HG03558 (cell line): ENCODE measurements at regions not wholly inside any gene's neighbourhood (a gene's known extent, or its start where the extent isn't known, plus 50 kb on each side); places are given as distances from the start of the nearest gene placed in this dataset.
"Not testable (repeated sequence)": the region's sequence is repeated elsewhere in the genome, so short reads cannot be mapped to it uniquely, and the experiment has no call there.

Experiments used
- ATAC-seq: cut with Tn5 transposase; IDR thresholded peaks from one replicate; pipeline ENCODE4 v1.9.1; 2021; ENCODE audit warnings: moderate number of reproducible peaks; ENCODE audit not compliant: unreplicated experiment; ENCODE audit errors: extremely low read depth

- no peak for ATAC-seq
These were observed 436.0 kb downstream of the CNTNAP4 start for GRCh38 chr16:76713191-76713590.

- not testable (repeated sequence) for ATAC-seq
These were observed 439.1 kb downstream of the CNTNAP4 start for GRCh38 chr16:76716251-76716650.

GRCh38 chr16:76724181-76724580, 447.0 kb downstream of the CNTNAP4 start:
- no peak for ATAC-seq

- ATAC-seq: no peak
These were observed 452.3 kb downstream of the CNTNAP4 start for GRCh38 chr16:76729525-76729924.

DNA sequence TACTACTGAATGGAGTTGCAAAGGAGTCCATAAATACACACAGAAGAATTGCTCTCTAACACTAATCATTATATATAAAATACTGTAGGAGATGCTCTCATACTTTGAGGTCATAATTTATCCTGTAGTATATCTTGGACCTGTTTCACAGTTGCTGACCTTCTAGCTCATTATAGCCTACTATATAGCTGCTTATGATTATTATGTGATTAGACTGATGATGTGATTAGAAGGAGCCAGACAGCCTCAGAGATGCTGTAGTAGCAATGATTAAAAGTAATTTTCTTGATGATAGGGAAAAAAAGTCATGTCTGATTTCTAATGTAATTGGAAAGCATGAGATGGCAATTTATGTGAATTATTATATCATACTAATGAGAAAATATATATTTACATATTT, 455.7 kb downstream of the CNTNAP4 start:
- no peak for ATAC-seq

GRCh38 chr16:76741623-76742022, 449.4 kb upstream of the MON1B start:
- ATAC-seq: no peak

GRCh38 chr16:76748461-76749348, 442.3 kb upstream of the MON1B start:
- no peak for ATAC-seq

DNA sequence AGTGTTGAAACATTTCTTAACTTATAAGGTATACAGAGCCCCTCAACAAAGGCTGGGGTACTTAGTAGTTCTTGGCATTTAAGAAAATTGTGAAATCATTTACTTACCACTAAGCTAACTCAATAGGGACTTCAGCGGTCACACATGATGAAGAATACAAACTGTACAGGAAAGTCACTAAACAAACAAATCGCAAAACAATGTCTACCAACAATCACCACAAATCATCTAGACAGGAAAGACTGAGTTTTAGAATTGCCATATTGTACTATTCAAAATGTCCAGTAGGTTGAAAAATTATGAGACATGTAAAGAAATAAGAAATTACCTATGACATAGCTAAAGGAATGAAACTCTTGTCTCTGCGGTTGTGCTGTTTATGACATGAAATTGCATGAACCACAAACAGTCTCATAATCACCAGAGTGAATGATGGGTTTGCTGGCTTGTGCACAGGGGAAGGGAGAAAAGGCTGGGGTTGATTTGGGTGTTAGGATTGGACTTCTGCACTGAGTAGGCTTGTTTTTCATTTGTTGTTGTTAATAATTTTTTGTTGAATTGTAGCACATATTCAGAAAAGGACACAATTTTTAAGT, 441.1 kb upstream of the MON1B start:
- ATAC-seq: no peak

GRCh38 chr16:76755496-76755895, 435.5 kb upstream of the MON1B start:
- no peak for ATAC-seq

- ATAC-seq: no peak
These were observed 434.6 kb upstream of the MON1B start for GRCh38 chr16:76756423-76756822.

DNA sequence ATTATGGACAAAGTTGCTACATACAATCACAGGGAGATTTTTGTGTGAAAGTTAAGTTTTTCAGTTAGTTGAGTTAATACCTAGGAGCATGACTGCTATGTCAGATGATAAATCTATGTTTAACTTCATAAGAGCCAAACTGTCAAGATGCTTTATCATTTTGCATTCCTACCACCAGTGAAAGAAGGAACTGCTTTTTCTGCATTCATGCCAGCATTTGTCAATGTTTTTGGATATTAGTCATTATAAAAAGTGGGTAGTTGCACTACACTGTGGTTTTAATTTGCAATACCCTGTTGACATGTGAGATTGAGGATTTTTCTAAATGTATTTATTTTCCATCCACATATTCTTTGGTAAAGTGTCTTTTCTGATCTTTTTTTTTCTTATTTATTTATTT, 434.0 kb upstream of the MON1B start:
- ATAC-seq: no peak

- ATAC-seq: no peak
These were observed 424.5 kb upstream of the MON1B start for GRCh38 chr16:76766538-76766937.

DNA sequence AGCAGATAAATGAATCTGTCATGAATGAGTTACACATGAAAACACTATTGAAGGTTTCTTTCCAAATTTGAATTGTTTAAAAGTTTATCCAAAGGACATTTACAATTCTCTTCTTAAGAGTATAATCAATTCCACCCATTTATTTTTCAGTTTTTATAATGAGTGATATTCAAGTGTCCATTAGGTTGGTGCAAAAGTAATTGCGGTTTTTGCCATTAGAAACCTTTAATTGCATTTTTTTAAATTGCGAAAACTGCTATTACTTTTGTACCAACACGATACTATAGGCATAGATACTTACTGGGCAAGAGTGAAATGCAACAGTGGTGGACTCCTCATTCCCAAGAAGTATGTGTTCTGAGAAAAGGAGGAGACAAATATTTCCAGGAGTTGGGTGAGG, 422.7 kb upstream of the MON1B start:
- ATAC-seq: no peak

DNA sequence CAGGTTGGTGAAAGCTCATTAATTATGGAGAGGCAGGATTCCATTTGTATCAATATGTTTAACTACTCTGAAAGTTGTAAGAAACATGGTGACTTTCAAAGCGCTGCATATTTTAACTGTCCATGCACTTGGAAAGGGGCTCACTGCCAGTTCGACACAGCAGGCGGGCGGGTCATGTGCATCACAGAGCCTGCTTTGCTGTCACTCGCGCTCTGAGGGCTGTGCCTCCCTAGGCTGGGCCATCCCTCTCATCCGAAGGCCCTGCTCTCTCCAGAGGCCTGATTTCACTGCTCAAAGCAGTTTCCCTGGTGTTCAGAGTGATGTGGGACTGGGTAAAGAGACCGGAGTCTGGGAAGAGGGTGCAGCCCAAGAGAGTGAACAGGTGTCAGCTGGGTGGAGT, 422.0 kb upstream of the MON1B start:
- no peak for ATAC-seq

DNA sequence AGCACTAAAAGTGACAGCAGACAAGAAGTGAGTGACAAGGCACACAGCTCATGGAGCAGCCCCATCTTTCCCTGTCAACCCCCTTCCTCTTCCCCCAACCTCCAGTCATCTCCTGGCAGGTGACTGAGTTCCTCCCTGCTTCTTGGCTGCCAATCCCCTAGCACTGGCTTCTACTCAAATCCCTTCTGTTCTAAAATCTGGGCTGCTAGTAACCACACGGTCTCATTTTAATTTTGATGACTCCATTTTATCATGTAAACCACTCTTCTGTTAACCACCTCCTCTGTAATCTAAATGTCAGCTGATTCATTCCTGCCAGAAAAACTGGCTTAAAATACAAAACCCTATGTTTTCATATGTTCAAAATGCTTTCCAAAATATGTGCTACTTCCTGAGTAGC, 419.8 kb upstream of the MON1B start:
- ATAC-seq: no peak

- no peak for ATAC-seq
These were observed 413.1 kb upstream of the MON1B start for GRCh38 chr16:76777721-76778465.

DNA sequence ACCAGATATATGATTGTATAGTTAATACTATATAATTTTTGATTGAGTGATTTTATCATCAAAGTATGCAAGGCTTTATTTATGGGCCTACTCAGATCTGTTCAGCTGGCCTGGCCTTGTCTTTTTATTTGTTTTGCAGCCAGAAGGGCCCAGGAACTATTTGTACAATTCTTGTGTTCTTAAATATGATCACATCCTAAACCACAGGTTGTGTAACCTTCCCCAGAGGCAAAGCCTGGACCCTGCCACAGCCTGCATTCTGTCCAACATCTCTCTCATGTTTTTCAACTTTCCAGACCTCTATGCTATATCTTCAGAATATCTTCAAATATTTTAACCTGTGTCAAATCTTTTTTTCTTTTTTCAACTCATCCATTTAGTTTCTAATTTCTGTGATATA, 410.4 kb upstream of the MON1B start:
- ATAC-seq: no peak

DNA sequence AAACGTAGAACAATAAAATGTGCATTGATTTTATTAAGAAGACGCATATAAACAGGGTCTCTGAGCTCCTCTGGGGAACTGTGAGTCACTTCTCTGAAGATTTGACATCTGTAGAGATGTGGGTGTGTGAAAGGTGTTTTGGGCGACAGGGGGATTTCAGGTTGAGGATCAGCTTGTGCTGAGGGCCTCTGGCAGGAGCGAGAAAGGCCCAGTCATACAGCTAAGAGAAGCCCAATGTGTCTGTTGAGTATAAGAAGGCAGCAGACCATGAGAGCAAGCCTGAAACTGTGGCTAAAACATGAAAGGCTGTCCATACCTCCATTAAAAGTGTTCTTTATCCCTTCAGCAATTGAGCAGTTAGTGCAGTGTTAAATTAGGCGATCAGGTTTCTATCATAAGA, 406.5 kb upstream of the MON1B start:
- no peak for ATAC-seq

DNA sequence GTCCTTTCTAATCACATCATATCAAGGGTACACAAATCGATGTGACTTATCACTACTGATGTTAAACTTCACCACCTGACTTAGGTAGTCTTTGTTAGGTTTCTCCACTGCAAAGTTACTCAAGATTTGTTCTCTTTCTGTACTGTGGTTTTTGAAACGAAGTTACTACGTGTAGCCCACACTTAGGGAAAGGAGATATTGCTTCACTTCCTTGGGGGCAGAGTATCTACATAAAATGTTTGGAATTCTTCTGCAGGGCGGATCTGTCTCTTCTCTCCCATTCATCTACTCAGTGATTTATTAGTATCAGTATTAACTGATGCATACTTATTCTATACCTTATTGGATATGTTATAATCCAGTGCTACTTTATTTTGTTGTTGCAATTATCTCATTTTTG, 403.6 kb upstream of the MON1B start:
- ATAC-seq: no peak

- no peak for ATAC-seq
These were observed 399.8 kb upstream of the MON1B start for GRCh38 chr16:76791151-76791550.

GRCh38 chr16:76796416-76796815, 394.6 kb upstream of the MON1B start:
- ATAC-seq: no peak
